Gastroesophageal sphincter (tissue), 4 donors: ENCODE measurements at regions not wholly inside any gene's neighbourhood (a gene's known extent, or its start where the extent isn't known, plus 50 kb on each side); places are given as distances from the start of the nearest gene placed in this dataset.

Source experiments
- ATAC-seq: fragments of 150-250 bp; one replicate; pipeline ENCODE4 v1.9.1; 2016; ENCODE audit warnings: mild to moderate bottlenecking, moderate library complexity
- H3K27ac ChIP-seq, 4 donors: fragments of 200-600 bp; sonication (generic) in 3 of 4; 1 replicate in 3 of 4; 2 replicates in 1 of 4; pipeline ENCODE4 v1.5.1; 2016 to 2019
- H3K27me3 ChIP-seq: fragments of 200-600 bp; sonication (generic); one replicate; pipeline ENCODE4 v1.5.1; 2019
- H3K36me3 ChIP-seq, 2 donors: fragments of 200-600 bp; sonication (generic); one replicate each; pipeline ENCODE4 v1.5.1; 2019; ENCODE audit warnings: control low read depth in 1 of 2
- H3K4me1 ChIP-seq, 3 donors: fragments of 200-600 bp; sonication (generic); 1 replicate in 2 of 3; 2 replicates in 1 of 3; pipeline ENCODE4 v1.5.1; 2016 to 2019; ENCODE audit warnings: control low read depth in 2 of 3
- H3K4me3 ChIP-seq, 2 donors: fragments of 200-600 bp; sonication (generic); one replicate each; pipeline ENCODE4 v1.5.1; 2019; ENCODE audit warnings: mild to moderate bottlenecking in 1 of 2, moderate library complexity in 1 of 2
- H3K9me3 ChIP-seq, 3 donors: fragments of 200-600 bp; sonication (generic); one replicate each; pipeline ENCODE4 v1.5.1; 2017 to 2019; ENCODE audit warnings: control low read depth in 2 of 3
- CTCF ChIP-seq, 4 experiments: fragments of 200-600 bp in 2 of 4; fragments of 450-650 bp in 2 of 4; sonication (generic) in 1 of 4; IDR thresholded peaks; one replicate each; pipeline ENCODE4 v1.5.1; 2017 to 2019; ENCODE audit warnings: antibody characterized with exemption in 4 of 4, mild to moderate bottlenecking in 2 of 4, moderate library complexity in 2 of 4
- EP300 ChIP-seq: sonication (generic); formaldehyde crosslinking; IDR thresholded peaks from one replicate; pipeline ENCODE4 v1.6.1; 2017; ENCODE audit warnings: antibody characterized with exemption, mild to moderate bottlenecking
- POLR2A ChIP-seq, 2 donors: fragments of 450-650 bp; IDR thresholded peaks; one replicate each; pipeline ENCODE4 v1.6.1; 2017; ENCODE audit warnings: antibody characterized with exemption in 2 of 2, mild to moderate bottlenecking in 2 of 2, moderate library complexity in 1 of 2
- POLR2AphosphoS5 ChIP-seq: sonication (generic); formaldehyde crosslinking; IDR thresholded peaks from one replicate; pipeline ENCODE4 v1.6.1; 2017; ENCODE audit warnings: antibody characterized with exemption
- WGBS, 2 donors: methylation state at CpG; one replicate each; pipeline ENCODE4 v1.1.5; 2018; ENCODE audit warnings: low coverage in 1 of 2; 5-methylcytosine and 5-hydroxymethylcytosine counted together

- no peaks in the 10 kb centered on the region for H3K9me3 ChIP-seq
- H3K36me3 ChIP-seq = no peaks in the 10 kb centered on the region
- TF ChIP-seq EP300 (no peak), POLR2A (IDR thresholded peaks at IDR 0.05) (no peak), POLR2AphosphoS5 (no peak), CTCF (IDR thresholded peaks at IDR 0.05) (no peak)
- H3K27ac ChIP-seq = peak overlapping the region in 1 of 4 donors; percentile 55
- H3K4me3 ChIP-seq = no peak overlapping the region
- peaks cover 5% of the 10 kb centered on the region for H3K27me3 ChIP-seq
- no peak for ATAC-seq
- WGBS, 2 donors = 62% methylated on average over 3 of the region's 6 CpGs; no CpG with 5 or more reads in 1 of the 2 donors
- peaks cover 0 to 3% (median 0%) of the 10 kb centered on the region in 3 donors for H3K4me1 ChIP-seq
These were observed 84.9 kb downstream of the ACKR3 start for GRCh38 chr2:236654496-236654895.

DNA sequence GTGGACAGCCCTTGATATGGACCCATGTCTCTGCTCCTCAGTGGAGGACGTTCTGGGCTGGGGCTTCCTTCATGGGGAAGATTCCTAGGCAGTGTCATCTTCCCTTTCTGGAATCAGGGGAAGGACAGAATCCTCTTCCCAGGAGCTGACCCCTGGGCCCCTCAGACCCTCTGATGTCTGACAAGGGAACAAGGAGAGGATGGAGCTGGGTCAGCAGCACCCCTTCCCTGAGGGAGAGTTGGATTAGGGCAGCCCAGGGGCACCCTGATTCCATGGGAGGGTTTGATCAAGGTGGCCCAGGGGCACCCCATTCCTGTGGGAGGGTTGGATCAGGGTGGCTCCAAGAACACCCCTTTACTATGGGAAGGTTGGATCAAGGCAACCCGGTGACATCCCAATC, 86.5 kb downstream of the ACKR3 start:
- Histone ChIP-seq H3K9me3 (no peaks in the 10 kb centered on the region), H3K4me1 (peaks cover 0 to 18% (median 8%) of the 10 kb centered on the region in 3 donors), H3K36me3 (no peaks in the 10 kb centered on the region), H3K27ac (no peak overlapping the region), H3K4me3 (no peak overlapping the region), H3K27me3 (peaks cover 5% of the 10 kb centered on the region)
- no peak for ATAC-seq
- TF ChIP-seq CTCF (IDR thresholded peaks at IDR 0.05) (no peak), POLR2A (IDR thresholded peaks at IDR 0.05) (no peak), EP300 (no peak), POLR2AphosphoS5 (no peak)
- WGBS, 2 donors = 90 to 100% methylated on average over 1 of the region's 2 CpGs

DNA sequence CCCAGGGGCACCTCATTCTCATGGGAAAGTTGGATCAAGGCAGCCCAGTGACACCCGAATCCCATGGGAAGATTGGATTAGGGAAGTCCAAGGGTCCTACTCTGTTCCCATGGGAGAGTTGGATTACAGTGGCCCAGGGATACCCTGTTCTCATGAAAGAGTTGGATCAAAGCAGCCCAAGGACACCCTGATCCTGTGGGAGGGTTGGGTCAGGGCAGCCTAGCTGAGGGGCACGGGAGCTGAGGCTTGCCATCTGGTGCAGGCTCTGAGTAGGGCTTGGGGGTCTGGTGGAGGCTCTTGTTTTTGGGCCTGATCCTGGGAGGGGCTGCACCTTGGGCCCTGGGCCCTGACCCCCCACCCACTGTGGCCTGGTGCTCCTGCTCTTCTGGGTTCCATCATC, 87.1 kb downstream of the ACKR3 start:
- peaks cover 0 to 24% (median 12%) of the 10 kb centered on the region in 3 donors for H3K4me1 ChIP-seq
- no peaks in the 10 kb centered on the region for H3K36me3 ChIP-seq
- 100% methylated on average over 1 of the region's 2 CpGs; no CpG with 5 or more reads in 1 of the 2 donors for WGBS, 2 donors
- H3K27me3 ChIP-seq = peaks cover 5% of the 10 kb centered on the region
- TF ChIP-seq POLR2AphosphoS5 (no peak), EP300 (no peak), CTCF (IDR thresholded peaks at IDR 0.05) (no peak), POLR2A (IDR thresholded peaks at IDR 0.05) (no peak)
- no peak overlapping the region for H3K4me3 ChIP-seq
- no peak overlapping the region for H3K27ac ChIP-seq
- H3K9me3 ChIP-seq = no peaks in the 10 kb centered on the region
- no peak for ATAC-seq

GRCh38 chr2:236657215-236657614, 87.6 kb downstream of the ACKR3 start:
- Histone ChIP-seq H3K27me3 (peaks cover 5% of the 10 kb centered on the region), H3K36me3 (no peaks in the 10 kb centered on the region), H3K9me3 (no peaks in the 10 kb centered on the region), H3K27ac (no peak overlapping the region), H3K4me3 (no peak overlapping the region), H3K4me1 (peaks cover 0 to 28% (median 12%) of the 10 kb centered on the region in 3 donors)
- 89 to 100% methylated on average over 2 of the region's 5 CpGs for WGBS, 2 donors
- no peak for ATAC-seq
- TF ChIP-seq POLR2A (IDR thresholded peaks at IDR 0.05) = no peak

- H3K9me3 ChIP-seq = no peaks in the 10 kb centered on the region
- 84 to 87% methylated on average over 2 to 4 of the region's 4 CpGs for WGBS, 2 donors
- ATAC-seq = no peak
- no peak for TF ChIP-seq EP300
- H3K36me3 ChIP-seq = no peaks in the 10 kb centered on the region
- H3K27me3 ChIP-seq = peaks cover 5% of the 10 kb centered on the region
- no peak overlapping the region for H3K4me3 ChIP-seq
- H3K27ac ChIP-seq = no peak overlapping the region
- peaks cover 0 to 34% (median 15%) of the 10 kb centered on the region in 3 donors for H3K4me1 ChIP-seq
These were observed 88.2 kb downstream of the ACKR3 start for GRCh38 chr2:236657801-236658200.

DNA sequence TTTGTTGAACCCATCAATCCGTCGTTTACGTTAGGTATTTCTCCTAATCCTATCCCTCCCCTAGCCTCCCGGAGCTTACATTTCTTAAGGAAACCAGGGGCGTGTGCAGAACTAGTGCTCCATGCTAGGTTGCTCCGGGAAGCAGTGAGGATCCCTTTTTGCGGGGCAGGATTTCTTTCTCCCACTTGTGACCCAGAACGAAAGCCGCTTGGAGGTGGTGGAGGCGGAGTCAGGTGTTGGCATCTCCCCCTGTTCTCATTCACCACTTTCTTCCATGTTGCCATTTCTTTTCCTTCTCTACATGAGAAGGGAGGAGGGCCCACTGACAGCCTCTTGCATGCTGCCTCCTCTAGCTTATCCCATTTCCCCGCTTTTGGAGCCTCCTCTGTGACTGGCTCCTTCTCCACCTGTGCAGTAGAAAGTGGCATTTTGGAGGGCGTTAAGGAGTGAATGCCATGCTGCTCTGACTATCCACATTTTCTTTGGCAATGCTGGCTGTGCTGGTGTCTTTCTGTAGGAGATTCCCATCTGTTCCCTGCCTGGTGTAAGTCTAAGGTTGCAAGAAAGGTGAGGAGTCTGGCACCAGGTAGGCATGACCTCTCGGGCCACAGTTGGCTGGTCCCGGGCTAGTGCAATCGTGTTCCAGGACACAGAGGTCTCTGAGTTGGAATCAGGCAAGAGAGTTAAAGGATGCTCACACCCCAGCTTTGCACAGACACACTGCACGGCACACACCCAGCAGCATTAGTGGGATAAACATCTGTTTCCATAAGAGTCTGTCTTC, 89.5 kb downstream of the ACKR3 start:
- Histone ChIP-seq H3K27ac (peak overlapping the region in 1 of 4 donors; percentile 59), H3K4me1 (peaks cover 0 to 47% (median 22%) of the 10 kb centered on the region in 3 donors)

More for the DNA sequence above, 89.5 kb downstream of the ACKR3 start:
- Histone ChIP-seq H3K4me3 (no peak overlapping the region), H3K27me3 (peaks cover 5% of the 10 kb centered on the region), H3K36me3 (no peaks in the 10 kb centered on the region), H3K9me3 (no peaks in the 10 kb centered on the region)
- ATAC-seq = no peak
- TF ChIP-seq POLR2AphosphoS5 (no peak), POLR2A (IDR thresholded peaks at IDR 0.05) (no peak), EP300 (no peak)
- 84 to 89% methylated on average over 7 to 10 of the region's 16 CpGs for WGBS, 2 donors
